Pancreas (tissue), 10 donors: ENCODE measurements at regions not wholly inside any gene's neighbourhood (a gene's known extent, or its start where the extent isn't known, plus 50 kb on each side); places are given as distances from the start of the nearest gene placed in this dataset.
A peak's percentile ranks its signal among the peaks of the same experiment; 100 is the strongest.

Experiments used
- ATAC-seq, 4 donors: fragments of 200-7000 bp; cut with Tn5 transposase; one replicate each; pipeline versions ENCODE4 v1.8.0 to v1.9.1; 2020; ENCODE audit warnings: mild to moderate bottlenecking in 4 of 4, moderate library complexity in 4 of 4
- DNase-seq, 6 donors: peaks; one replicate each; pipeline ENCODE4 v3.0.0-alpha.2; 2020
- FAIRE-seq: peaks from 2 replicates; lab custom pipeline; 2012; peaks lifted over from hg19 to GRCh38; lab: Jason Lieb, UNC
- H3K27ac ChIP-seq, 4 donors: fragments of 200-600 bp; sonication (generic); 1 replicate in 3 of 4; 2 replicates in 1 of 4; pipeline versions ENCODE4 v1.5.0 to v1.8.0; 2020
- H3K27me3 ChIP-seq, 4 donors: fragments of 200-600 bp; one replicate each; pipeline ENCODE4 v1.8.0; 2021
- H3K36me3 ChIP-seq, 3 donors: fragments of 200-600 bp; sonication (generic) in 1 of 3; one replicate each; pipeline versions ENCODE4 v1.5.0 to v1.8.0; 2020 to 2021
- H3K4me1 ChIP-seq, 3 donors: fragments of 200-600 bp; one replicate each; pipeline ENCODE4 v1.8.0; 2021
- H3K4me3 ChIP-seq, 4 donors: fragments of 200-600 bp; sonication (generic) in 2 of 4; one replicate each; pipeline versions ENCODE4 v1.5.0 to v1.8.0; 2020 to 2021
- H3K9me3 ChIP-seq, 4 donors: fragments of 200-600 bp; one replicate each; pipeline ENCODE4 v1.8.0; 2021
- WGBS, 2 donors: extraction: QIAGEN DNeasy Blood & Tissue Kit; methylation state at CpG; one replicate each; pipeline ENCODE4 v1.1.7; 2013; 5-methylcytosine and 5-hydroxymethylcytosine counted together
- intact Hi-C, 3 donors: fragments of 100-400 bp; cut with DNase I; formaldehyde crosslinking; loops; one replicate each; pipeline versions ENCODE4 v1.11.1 to v1.14.2; 2022
- TF ChIP-seq, protein P1 (sequence below), 4 donors: fragments of 200-600 bp; sonication (generic) in 3 of 4; IDR thresholded peaks; one replicate each; pipeline versions ENCODE4 v1.5.0 to v1.8.0; 2021; ENCODE audit warnings: antibody characterized with exemption in 4 of 4
- donor health status: healthy with polysubstance abuse.
- donor health status: DM: no; HTN: no; CAD: no; lungs with moderate emphysema.
- donor health status: DM: no; HTN: no; CAD: no.
- donor health status: control.
- donor health status: control.
- donor health status: Bipolar disorder and iron deficiency.
- donor health status: DM: yes; HTN: yes; CAD: no.
- donor health status: DM: no; HTN: no; CAD: no.
- donor health status: DM: no; HTN: no; CAD: no.
- donor health status: DM: yes; HTN: yes; CAD: no.

DNA sequence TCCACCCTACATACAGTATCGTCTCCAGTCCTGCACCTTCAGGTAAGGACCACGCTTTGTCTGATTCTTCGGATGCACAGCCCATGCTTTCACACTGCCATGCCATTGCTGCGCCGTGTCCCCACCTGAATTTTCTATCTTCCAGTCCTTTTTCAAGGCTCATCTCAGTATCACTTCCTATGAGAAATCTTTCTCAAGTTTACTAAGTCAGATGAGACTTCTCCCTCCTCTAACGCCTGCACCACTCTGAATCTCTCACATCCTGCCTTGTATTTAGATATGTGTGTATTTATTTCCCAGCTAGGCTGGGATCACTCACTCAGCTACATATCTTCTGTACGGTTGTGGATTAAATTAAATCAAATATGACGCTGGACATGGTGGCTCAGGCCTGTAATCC, 116.8 kb downstream of the SMIM20 start:
- no peak overlapping the region for H3K4me3 ChIP-seq
- no peaks in the 10 kb centered on the region for H3K27me3 ChIP-seq
- 96 to 98% methylated on average over 8 of the region's 8 CpGs for WGBS, 2 donors
- ATAC-seq (no peak), DNase-seq (no peak), FAIRE-seq (no peak)
- H3K36me3 ChIP-seq = no peaks in the 10 kb centered on the region
- intact Hi-C loops = no loop called here
- no peak overlapping the region for H3K27ac ChIP-seq
- peaks cover 0 to 16% (median 6%) of the 10 kb centered on the region in 3 donors for H3K4me1 ChIP-seq
- TF ChIP-seq, protein P1, sequence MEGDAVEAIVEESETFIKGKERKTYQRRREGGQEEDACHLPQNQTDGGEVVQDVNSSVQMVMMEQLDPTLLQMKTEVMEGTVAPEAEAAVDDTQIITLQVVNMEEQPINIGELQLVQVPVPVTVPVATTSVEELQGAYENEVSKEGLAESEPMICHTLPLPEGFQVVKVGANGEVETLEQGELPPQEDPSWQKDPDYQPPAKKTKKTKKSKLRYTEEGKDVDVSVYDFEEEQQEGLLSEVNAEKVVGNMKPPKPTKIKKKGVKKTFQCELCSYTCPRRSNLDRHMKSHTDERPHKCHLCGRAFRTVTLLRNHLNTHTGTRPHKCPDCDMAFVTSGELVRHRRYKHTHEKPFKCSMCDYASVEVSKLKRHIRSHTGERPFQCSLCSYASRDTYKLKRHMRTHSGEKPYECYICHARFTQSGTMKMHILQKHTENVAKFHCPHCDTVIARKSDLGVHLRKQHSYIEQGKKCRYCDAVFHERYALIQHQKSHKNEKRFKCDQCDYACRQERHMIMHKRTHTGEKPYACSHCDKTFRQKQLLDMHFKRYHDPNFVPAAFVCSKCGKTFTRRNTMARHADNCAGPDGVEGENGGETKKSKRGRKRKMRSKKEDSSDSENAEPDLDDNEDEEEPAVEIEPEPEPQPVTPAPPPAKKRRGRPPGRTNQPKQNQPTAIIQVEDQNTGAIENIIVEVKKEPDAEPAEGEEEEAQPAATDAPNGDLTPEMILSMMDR (IDR thresholded peaks at IDR 0.05) = no peak
- no peaks in the 10 kb centered on the region for H3K9me3 ChIP-seq

DNA sequence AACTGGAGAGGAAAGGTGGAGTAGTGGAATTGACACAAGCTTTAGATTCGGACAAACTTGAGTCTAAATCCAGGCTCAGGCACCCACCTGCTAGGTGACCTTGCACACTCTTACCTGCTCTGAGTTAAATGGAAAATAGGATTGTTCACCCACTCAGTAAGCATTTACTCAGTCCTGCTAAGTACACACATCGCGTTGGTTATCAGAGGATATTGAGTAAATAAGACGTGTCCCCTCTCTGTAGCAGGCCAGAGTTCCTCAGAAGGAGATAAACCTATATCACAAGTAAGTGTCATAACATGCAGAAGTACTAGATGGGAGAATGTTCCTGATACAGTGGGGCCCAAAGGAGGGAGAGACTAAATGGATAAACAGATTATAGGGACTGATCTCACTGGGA, 117.7 kb downstream of the SMIM20 start:
- ATAC-seq = peak in 2 of 4 donors; percentile 56 to 63
- Histone ChIP-seq H3K4me3 (no peak overlapping the region), H3K36me3 (no peaks in the 10 kb centered on the region), H3K4me1 (peaks cover 0 to 16% (median 6%) of the 10 kb centered on the region in 3 donors), H3K27me3 (no peaks in the 10 kb centered on the region), H3K9me3 (no peaks in the 10 kb centered on the region), H3K27ac (no peak overlapping the region)
- 27 to 38% methylated on average over 4 of the region's 4 CpGs for WGBS, 2 donors
- DNase-seq = no peak
- FAIRE-seq = no peak
- intact Hi-C loops = no loop called here
- TF ChIP-seq, protein P1 (IDR thresholded peaks at IDR 0.05) = no peak

DNA sequence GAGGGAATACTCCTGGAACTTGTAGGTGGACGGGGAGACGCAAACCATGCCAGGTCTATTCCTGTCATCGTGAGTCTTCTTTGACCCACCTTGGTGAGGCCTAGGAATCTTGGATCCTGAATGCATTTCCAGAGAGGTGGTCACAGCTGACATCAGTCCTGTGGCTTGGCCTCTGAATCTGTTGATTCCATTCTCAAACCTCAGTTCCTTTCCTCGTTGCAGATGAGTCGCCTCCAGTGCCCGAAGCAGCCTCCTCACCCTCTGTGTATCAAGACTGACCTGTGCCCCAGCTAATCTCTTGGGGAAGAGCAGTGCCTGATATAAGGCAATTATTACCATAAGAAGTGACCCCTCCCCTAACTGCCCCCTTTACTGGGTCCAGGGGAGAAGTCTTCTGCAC, 118.1 kb downstream of the SMIM20 start:
- H3K27me3 ChIP-seq = no peaks in the 10 kb centered on the region
- H3K4me1 ChIP-seq = peaks cover 0 to 16% (median 6%) of the 10 kb centered on the region in 3 donors
- peak in 2 of 4 donors; percentile 12 to 19 for ATAC-seq
- no peaks in the 10 kb centered on the region for H3K36me3 ChIP-seq
- TF ChIP-seq, protein P1 (IDR thresholded peaks at IDR 0.05) = no peak
- intact Hi-C loops = no loop called here
- no peaks in the 10 kb centered on the region for H3K9me3 ChIP-seq
- H3K4me3 ChIP-seq = no peak overlapping the region
- 85 to 90% methylated on average over 6 of the region's 6 CpGs for WGBS, 2 donors
- no peak for DNase-seq
- peak overlapping the region in 2 of 4 donors; percentile 12 to 21 for H3K27ac ChIP-seq
- no peak for FAIRE-seq

DNA sequence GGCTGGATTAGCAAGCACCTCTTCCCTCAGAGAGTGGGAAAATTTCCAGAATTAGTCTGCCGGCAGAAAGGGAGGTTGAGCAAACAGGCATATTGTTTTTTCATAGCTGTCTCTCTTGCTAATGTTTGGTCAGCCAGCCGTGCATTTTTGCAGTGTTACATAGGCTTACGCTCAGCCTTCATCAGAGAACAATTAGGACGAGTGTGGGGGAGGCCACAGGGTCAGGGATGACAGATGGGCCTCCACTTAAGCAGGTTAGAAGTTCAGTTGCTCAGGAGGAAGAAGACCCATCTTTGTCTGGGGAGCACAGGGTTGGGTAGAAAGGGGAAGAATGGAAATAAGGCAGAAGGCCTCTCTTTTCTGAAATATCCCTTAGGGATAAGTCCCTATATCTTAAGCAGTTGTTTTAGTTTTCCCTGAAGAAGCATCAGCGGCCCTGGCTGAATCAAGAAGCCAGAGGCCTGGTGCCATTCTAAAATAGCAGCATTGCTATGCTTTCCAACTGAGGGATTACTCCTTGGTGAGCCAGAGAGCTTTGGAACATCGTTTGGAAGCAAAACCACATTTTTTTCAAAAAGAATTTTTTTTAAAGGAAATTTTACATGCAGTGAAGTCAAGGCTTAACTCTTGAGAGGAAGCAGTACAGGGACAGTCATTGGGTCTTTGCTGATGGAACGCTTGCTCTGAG, 118.8 kb downstream of the SMIM20 start:
- peak in 1 of 6 donors; percentile 8 for DNase-seq
- ATAC-seq = peak in 3 of 4 donors; percentile 48 to 73 (median 56)
- H3K36me3 ChIP-seq = no peaks in the 10 kb centered on the region
- intact Hi-C loops = no loop called here
- TF ChIP-seq, protein P1 (IDR thresholded peaks at IDR 0.05) = no peak
- no peak overlapping the region for H3K4me3 ChIP-seq
- peaks cover 0 to 16% (median 6%) of the 10 kb centered on the region in 3 donors for H3K4me1 ChIP-seq
- H3K27ac ChIP-seq = peak overlapping the region in 2 of 4 donors; percentile 12 to 21
- no peak for FAIRE-seq
- no peaks in the 10 kb centered on the region for H3K27me3 ChIP-seq
- no peaks in the 10 kb centered on the region for H3K9me3 ChIP-seq
- WGBS, 2 donors = 63% methylated on average over 7 of the region's 7 CpGs

DNA sequence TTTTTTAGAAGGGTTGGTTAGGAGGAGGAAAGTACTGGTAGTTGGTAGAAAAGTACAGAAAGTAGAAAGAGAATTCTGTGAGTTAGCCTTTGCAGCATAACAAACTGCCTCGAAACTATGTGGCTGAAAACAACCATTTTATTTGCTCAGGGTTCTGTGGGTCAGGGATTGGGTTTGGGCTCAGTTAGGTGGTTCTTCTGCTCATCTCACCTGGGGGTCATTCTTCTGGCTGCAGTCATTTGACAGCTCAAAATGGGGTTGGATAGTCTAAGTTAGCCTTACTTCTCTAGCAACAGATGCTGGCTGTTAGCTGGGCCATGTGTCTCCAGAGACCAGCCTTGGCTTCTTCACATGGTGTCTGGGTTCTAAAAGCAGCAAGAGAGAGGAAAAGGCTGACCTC, 119.4 kb downstream of the SMIM20 start:
- 93 to 95% methylated on average over 1 of the region's 1 CpG for WGBS, 2 donors

More for the DNA sequence above, 119.4 kb downstream of the SMIM20 start:
- DNase-seq = no peak
- no peak for ATAC-seq
- TF ChIP-seq, protein P1 (IDR thresholded peaks at IDR 0.05) = no peak
- Histone ChIP-seq H3K9me3 (no peaks in the 10 kb centered on the region), H3K4me3 (no peak overlapping the region), H3K36me3 (no peaks in the 10 kb centered on the region), H3K27ac (no peak overlapping the region), H3K27me3 (no peaks in the 10 kb centered on the region), H3K4me1 (peaks cover 0 to 16% (median 6%) of the 10 kb centered on the region in 3 donors)
- no peak for FAIRE-seq
- intact Hi-C loops = no loop called here
